ENCODE measurements at regions not wholly inside any gene's neighbourhood (a gene's known extent, or its start where the extent isn't known, plus 50 kb on each side); places are given as distances from the start of the nearest gene placed in this dataset.

GRCh38 chr15:69552057-69552815 lies 99.6 kb downstream of the RPLP1 start:
- TF ChIP-seq EZH2phosphoT487 (IDR thresholded peaks at IDR 0.05; ENCODE audit: low read length) (no peak), CTCF (IDR thresholded peaks at IDR 0.05; ENCODE audit: low read length) (no peak), EZH2 (optimal IDR thresholded peaks at IDR 0.05; ENCODE audit: low read depth, low read length) (no peak)

All from MM.1S (cell line).